ENCODE measurements at regions not wholly inside any gene's neighbourhood (a gene's known extent, or its start where the extent isn't known, plus 50 kb on each side); places are given as distances from the start of the nearest gene placed in this dataset.
A peak's percentile ranks its signal among the peaks of the same experiment; 100 is the strongest.

- DNase-seq, result no peak
Measured at GRCh38 chr6:100267721-100268123, 197.0 kb downstream of the SIM1 start.

DNA sequence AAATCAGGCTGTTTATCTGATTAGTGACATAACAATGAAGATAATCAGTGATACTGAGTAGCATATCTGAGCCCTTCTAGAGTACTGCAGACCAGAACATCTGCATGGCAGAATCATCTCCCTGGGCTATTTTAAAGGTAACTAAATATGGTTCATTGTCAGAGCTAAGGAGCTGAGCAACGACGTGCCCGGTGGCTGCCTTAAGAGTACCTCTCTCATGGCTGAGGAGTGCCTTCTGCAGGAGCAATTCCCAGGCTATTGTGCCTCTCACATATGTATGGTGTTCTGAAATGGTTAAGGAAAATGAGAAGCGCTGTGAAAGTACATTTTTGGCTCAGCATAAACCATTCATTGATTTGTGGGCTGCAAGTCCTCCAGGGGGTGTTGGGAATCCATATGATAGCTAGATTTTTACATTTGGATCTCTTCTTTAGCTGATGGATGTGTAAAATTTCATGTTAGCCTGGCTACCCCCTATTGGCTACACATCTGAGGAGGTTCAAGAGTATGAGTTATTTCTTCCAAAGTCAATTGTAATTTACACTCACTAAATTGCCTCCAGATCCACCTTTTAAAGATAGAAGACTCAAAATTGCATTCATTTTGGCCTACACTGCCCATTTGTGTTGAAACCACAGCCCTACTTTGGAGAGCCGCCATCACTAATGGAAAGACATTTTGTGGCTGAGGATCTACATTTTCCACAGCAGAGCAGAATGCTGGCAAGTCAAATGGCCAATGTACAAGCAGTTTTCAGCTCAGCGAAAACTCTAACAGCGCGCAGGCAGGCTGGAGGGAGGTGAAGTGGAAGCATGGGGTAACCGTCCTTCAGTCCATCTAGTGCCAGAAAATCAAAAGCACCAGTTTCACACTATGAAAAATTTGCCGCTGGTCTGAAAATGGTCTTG, 198.0 kb downstream of the SIM1 start:
- no peak for DNase-seq

GRCh38 chr6:100262086-100262485, 202.6 kb downstream of the SIM1 start:
- DNase-seq, result no peak

- peak in 1 of 5 experiments; percentile 32 for DNase-seq
Measured at GRCh38 chr6:100261486-100261885, 203.2 kb downstream of the SIM1 start.

DNA sequence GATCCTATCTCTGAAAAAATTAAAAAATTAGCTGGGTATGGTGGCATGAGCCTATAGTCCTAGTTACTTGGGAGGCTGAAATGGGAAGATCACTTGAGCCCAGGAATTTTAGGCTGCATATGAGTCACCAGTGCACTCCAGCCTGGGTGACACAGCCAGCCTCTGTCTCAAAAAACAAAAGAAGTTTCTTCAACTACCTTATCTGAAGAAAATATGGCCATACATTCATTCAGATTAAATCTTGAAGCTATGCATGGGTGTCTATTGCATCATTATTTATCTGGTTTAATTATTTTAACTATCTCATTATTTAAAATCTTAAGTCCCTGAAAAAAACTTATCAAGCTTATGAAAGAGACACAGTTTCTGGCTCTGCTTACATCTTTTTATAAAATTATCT, 204.1 kb downstream of the SIM1 start:
- DNase-seq, result no peak

DNA sequence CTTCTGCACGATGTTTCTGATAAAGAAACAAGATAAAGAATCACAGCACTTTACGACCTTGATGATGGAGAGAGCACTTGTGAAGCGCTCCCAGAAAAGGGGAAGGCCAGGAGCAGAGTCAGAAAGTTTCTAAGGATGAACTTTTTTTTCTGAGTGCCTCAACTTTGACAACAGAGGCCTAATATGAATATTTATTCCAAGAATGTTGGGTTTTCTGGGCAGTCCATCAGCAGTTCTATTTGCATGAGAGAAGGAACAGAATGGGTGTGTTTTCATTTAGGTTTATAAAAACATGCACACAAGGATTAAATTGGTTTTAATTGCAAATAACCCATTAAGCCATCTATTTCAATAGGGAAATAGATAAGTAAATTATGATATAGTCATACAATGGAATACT, 204.9 kb downstream of the SIM1 start:
- DNase-seq, result no peak

DNA sequence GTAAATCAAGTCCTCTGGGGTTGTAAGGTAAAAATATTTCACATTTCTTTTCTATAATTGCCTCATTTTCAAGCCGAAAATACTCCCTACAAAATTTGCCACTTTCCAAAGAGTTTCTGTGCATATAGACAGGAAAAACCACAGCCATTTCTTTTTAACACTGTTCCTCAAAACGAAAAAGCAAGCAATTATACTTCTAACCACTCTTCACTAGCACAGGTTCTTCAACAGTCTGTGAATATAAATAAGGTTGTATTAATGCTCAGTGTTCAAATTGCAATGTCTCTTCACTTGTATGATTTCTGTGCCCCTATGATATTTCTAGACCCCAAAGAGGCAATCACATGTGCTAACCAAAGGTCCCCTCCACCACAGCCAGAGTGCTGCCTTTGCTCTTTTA, 206.0 kb downstream of the SIM1 start:
- no peak for DNase-seq

- DNase-seq, result peak in 1 of 5 experiments; percentile 76
Measured at GRCh38 chr6:100257793-100258395, 206.8 kb downstream of the SIM1 start.

DNA sequence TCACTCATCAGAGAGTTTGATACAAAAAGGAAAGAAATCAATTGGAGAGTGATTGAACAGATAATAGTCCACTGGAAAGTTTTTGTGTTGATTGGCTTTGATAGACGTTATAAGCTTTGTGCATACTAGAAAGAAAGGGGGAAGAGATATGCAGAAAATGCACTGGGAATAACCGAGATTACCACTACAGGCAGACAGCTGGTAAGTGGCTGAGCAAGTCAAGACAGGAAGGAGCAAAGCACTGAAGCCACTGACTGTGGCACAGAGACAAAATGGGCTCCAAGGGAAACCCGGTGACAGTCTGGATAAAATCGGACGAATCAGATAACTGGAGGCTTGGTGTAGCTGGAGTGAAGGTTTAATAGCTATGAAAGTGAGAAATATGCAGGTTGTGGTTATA, 209.0 kb downstream of the SIM1 start:
- no peak for DNase-seq

DNA sequence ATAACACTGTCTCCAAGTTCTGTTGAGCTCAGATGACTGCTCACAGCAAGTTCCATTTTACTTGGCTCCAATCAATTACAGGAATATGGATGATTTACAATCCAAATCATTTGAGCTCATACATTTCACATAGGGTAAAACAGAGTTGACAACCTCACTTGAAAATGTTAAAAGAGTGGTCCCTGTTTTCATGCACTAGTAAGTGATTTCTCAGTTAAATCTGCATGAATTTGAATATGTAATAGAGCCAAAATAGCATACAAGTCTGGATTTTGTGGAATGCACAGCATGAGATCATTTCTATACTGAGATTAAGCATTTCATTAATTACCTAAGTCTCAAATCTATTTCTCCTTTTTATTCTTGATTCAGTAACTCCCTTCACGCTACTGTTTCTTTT, 217.6 kb downstream of the SIM1 start:
- DNase-seq, result no peak

DNA sequence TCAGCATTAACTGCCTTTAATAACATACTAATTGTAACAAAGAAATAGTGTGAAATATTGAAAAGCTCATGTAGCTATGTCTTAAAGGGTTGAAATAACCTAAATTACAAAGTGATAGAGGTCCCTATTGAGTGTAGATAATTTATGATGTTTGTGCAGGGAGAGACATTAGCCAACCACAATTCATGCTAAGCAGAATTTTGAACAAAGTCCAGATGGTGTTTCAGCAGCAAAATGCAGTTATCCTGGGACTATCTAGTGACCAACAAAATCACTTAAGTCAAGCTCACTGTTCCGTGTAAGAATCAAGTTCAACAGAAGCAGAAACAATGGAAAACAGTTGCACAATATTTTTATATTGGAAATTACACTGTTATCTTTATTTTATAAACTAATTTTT, 218.5 kb downstream of the SIM1 start:
- DNase-seq, result no peak

GRCh38 chr6:100240798-100241197, 223.9 kb downstream of the SIM1 start:
- no peak for DNase-seq

DNA sequence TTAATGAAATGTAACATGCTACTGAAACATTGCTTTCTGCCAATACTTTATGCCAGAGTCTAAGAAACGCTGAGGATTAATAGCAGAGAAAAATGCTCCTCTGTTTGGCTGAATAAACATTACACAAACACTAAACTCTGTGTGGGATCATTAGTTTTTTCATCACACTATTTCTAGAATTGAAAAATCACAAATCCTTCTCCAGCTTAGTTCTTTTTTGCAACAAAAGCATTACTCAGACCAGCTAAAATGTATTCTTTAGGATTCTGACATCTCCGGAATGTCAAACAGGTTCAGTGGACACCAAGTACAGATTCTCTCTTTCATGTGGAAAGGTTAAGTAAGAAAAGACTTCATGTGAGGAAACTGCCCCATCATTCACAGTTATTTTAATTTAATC, 226.9 kb downstream of the SIM1 start:
- DNase-seq, result no peak

DNA sequence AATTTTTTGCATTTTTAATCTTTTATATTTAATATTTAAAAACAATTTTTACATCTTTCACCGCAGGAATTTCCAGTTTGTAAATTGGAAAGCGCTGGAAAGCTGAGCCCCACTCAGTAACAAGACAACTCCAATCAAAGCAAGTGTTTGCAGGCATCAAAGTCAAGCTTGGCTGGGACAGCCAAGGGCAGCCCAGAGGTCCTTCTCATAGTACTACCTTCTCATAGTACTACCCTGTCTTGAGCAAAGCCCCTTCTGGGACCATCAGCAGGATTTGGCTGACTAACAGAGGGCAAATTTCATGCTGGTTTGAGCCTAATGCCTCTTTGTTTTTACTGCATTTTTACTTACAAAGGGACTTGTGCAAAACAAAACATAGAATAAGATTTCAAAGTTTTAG, 228.3 kb downstream of the SIM1 start:
- DNase-seq, result no peak

- no peak for DNase-seq
Measured at GRCh38 chr6:100235631-100236030, 229.1 kb downstream of the SIM1 start.

GRCh38 chr6:100234625-100235024, 230.1 kb downstream of the SIM1 start:
- no peak for DNase-seq

DNA sequence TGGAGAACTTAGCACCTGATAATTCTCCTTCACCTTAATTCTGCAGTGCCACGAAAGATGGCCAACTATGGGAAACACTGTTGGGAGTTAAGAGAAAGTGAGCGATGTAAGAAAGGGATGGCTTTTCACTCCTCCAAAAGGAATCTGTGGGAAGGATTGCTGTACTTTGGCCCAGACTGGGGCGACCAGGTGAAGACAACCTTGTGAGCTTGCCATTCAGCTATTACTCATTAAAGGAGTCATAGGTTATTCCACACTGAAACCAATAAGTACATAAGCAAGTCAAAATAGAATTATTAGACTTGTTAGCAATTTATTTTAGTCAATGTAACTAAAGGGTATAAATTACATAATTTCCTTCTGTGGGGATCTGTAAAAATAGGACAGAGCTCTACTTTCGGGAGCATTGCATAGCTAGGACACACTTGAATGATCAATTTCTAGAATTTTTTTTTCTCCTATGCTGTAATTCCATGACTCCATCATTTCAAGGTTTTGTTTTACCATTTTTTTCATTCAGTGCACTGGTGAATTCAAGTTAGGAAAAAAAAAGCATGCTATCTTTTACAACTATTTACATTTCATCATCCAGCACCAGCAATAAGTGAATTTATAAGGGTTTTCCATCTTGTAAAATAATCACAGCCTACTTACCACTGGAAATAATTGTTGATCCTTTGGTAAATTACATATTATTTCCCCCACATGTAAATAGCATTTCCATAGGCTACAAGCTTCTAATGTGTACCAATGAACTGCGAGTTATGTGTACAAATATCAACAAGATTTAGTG, 231.7 kb downstream of the SIM1 start:
- no peak for DNase-seq

DNA sequence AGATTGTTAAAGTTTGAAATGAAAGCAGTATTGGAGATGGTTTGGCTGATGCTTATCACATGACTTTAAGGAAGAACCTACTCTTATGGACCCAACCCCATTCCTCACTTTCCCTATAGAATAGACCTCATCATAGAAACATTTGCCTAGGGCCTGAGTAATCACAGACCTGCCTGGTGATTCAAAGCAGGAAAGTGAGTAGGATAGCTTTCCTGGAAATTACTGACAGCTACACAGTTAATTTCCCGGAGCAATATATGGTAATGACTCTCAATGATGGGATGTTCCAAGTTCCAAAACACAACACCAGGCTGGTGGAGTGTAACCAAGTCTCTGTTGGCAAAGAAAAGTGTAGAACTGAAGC, 233.8 kb downstream of the SIM1 start:
- peak in 1 of 5 experiments; percentile 45 for DNase-seq

DNA sequence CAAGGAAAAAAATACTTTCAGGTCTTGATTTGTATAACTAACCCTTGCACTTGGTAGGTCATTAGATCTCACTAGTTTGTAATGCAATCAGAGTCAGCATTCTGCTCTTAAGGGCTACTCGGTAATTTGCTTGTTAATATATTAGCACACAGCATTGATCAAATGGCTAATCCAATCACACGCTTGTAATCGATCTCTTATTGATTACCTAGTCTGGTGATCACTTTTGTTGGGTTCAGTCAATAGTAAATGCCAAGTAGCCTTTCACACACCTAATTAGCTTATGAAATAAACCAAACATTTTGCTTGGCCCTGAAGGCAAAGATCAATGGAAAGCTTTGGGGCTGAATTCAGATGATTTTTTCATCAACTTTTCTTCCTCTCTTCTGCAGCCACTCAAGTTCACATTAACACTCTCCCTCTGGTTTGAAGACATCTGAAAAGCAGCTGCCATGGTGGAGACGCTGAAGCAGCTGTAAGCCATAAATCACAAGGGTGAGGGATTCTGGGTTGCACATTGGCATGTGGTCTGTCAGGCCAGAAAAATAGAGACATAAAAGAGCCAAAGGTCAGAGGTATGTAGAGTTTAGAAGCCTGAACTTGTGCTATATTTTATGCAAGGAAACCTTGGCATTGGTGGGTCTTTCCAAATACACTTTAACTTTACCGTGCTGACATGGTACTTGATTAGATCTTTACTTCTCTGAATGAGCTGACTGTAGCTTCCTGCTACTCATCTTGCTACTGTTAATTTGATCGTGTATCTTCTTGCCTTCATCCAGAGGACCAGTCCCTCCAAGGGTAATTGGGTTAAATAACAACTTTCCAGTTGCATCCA, 234.4 kb downstream of the SIM1 start:
- DNase-seq, result peak in 1 of 5 experiments; percentile 84

- DNase-seq, result peak in 1 of 5 experiments; percentile 63
Measured at GRCh38 chr6:100229512-100229911, 235.2 kb downstream of the SIM1 start.

DNA sequence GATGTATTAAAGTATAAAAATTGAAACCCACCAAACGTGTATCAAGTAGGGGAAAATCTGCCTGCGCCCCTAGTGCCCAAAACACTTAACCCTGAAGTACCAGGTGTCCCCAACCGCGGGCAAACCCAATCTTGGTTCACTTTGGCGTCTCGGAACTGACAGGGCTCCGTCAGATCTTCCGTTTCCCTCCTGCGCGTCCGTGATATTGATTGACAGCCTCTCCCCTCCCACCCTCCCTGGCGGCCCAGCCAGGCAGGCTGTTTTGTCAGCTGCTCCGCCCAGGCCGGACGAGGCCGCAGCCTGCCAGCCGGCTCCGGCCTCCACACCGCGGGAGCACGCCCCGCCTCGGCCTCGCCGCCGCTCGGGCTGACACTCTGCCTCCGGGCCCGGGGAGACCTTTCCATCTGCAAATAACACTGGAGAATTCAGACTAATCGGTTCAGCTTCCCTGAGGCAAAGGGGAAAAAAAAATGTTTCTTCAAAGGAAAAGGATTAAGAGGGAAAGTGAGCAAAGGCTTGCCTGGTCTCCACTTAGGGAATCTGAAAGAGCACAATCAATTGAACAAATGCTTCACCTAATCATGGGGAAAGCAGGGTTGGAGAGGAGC, 234.9 kb upstream of the MCHR2 start:
- peak in 4 of 5 experiments; percentile 13 to 94 (median 16) for DNase-seq

DNA sequence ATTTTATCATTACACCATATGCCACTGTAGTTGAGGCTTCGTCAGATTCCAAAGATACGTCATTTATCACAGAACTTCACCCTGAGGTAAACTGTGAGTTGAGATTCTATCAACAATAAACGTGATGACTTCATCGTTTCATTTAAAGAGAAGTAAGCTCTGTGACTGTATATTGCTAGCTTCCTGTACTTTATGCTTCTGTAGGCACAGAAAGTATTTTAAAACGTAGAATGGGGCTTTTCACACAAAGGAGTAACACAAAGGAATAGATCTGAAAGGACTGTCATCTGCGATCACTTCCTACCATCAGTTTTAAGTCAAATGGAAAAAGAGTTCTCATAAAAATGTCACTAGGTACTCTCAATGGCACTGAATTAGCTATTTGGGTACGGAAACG, 234.4 kb upstream of the MCHR2 start:
- peak in 1 of 5 experiments; percentile 81 for DNase-seq

All from T-helper 2 cell (primary cell).